HEK293 (cell line): ENCODE measurements at regions not wholly inside any gene's neighbourhood (a gene's known extent, or its start where the extent isn't known, plus 50 kb on each side); places are given as distances from the start of the nearest gene placed in this dataset.

Experiments used
- CTCF ChIP-seq: fragments of 450-650 bp; formaldehyde crosslinking; IDR thresholded peaks from 2 replicates; pipeline ENCODE4 v1.5.1; 2016; ENCODE audit warnings: missing biosample characterization, missing genetic modification characterization
- ZFP37 ChIP-seq: fragments of 450-650 bp; formaldehyde crosslinking; IDR thresholded peaks from 2 replicates; pipeline ENCODE4 v1.5.1; 2016; ENCODE audit warnings: missing biosample characterization, missing genetic modification characterization
- ZNF433 ChIP-seq: fragments of 450-650 bp; formaldehyde crosslinking; IDR thresholded peaks from 2 replicates; pipeline ENCODE4 v1.5.1; 2016; ENCODE audit warnings: missing biosample characterization, missing genetic modification characterization, low read depth
- ZNF510 ChIP-seq: fragments of 450-650 bp; formaldehyde crosslinking; IDR thresholded peaks from 2 replicates; pipeline ENCODE4 v1.5.1; 2018; ENCODE audit warnings: mild to moderate bottlenecking, missing genetic modification characterization, missing biosample characterization; ENCODE audit not compliant: insufficient replicate concordance
- ZNF624 ChIP-seq: fragments of 450-650 bp; formaldehyde crosslinking; IDR thresholded peaks from 2 replicates; pipeline ENCODE4 v1.5.1; 2017; ENCODE audit warnings: missing biosample characterization, missing genetic modification characterization
- TF ChIP-seq, protein P1 (sequence below): fragments of 450-650 bp; formaldehyde crosslinking; IDR thresholded peaks from 2 replicates; pipeline ENCODE4 v1.5.1; 2016; ENCODE audit warnings: missing biosample characterization, missing genetic modification characterization, low read depth

- no peak for TF ChIP-seq ZNF510 (tag by site-specific recombination)
- TF ChIP-seq ZFP37 (tag by site-specific recombination), result no peak
- no peak for TF ChIP-seq CTCF
- no peak for TF ChIP-seq ZNF433 (tag by site-specific recombination)
- no peak for TF ChIP-seq ZNF624 (tag by site-specific recombination)
- TF ChIP-seq, protein P1, sequence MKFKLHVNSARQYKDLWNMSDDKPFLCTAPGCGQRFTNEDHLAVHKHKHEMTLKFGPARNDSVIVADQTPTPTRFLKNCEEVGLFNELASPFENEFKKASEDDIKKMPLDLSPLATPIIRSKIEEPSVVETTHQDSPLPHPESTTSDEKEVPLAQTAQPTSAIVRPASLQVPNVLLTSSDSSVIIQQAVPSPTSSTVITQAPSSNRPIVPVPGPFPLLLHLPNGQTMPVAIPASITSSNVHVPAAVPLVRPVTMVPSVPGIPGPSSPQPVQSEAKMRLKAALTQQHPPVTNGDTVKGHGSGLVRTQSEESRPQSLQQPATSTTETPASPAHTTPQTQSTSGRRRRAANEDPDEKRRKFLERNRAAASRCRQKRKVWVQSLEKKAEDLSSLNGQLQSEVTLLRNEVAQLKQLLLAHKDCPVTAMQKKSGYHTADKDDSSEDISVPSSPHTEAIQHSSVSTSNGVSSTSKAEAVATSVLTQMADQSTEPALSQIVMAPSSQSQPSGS (tag by site-specific recombination), result no peak
These were observed 784.0 kb downstream of the SUGCT start for GRCh38 chr7:40918701-40919271.
